ENCODE measurements at regions not wholly inside any gene's neighbourhood (a gene's known extent, or its start where the extent isn't known, plus 50 kb on each side); places are given as distances from the start of the nearest gene placed in this dataset.

GRCh38 chr22:40108396-40108795, 69.3 kb upstream of the TNRC6B start:
- TF ChIP-seq, protein P1, sequence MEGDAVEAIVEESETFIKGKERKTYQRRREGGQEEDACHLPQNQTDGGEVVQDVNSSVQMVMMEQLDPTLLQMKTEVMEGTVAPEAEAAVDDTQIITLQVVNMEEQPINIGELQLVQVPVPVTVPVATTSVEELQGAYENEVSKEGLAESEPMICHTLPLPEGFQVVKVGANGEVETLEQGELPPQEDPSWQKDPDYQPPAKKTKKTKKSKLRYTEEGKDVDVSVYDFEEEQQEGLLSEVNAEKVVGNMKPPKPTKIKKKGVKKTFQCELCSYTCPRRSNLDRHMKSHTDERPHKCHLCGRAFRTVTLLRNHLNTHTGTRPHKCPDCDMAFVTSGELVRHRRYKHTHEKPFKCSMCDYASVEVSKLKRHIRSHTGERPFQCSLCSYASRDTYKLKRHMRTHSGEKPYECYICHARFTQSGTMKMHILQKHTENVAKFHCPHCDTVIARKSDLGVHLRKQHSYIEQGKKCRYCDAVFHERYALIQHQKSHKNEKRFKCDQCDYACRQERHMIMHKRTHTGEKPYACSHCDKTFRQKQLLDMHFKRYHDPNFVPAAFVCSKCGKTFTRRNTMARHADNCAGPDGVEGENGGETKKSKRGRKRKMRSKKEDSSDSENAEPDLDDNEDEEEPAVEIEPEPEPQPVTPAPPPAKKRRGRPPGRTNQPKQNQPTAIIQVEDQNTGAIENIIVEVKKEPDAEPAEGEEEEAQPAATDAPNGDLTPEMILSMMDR (IDR thresholded peaks at IDR 0.05) = no peak
- TF ChIP-seq POLR2AphosphoS5 (IDR thresholded peaks at IDR 0.05; ENCODE audit: insufficient read depth in 1 of 2, low read depth in 1 of 2) = no peak
